ENCODE measurements at regions not wholly inside any gene's neighbourhood (a gene's known extent, or its start where the extent isn't known, plus 50 kb on each side); places are given as distances from the start of the nearest gene placed in this dataset.
"Not testable (repeated sequence)": the region's sequence is repeated elsewhere in the genome, so short reads cannot be mapped to it uniquely, and the experiment has no call there.

- H3K27ac Mint-ChIP-seq, result no peak overlapping the region
- no peak for TF ChIP-seq CTCF (IDR thresholded peaks at IDR 0.05)
- no peak for DNase-seq
- H3K4me3 Mint-ChIP-seq, result no peak overlapping the region
- H3K27me3 Mint-ChIP-seq (ENCODE audit: insufficient read depth), result no peaks in the 10 kb centered on the region; the same call in 1 of the 2 replicates
- H3K4me1 Mint-ChIP-seq (ENCODE audit: low read depth), result peaks cover 28% of the 10 kb centered on the region
- H3K9me3 Mint-ChIP-seq, result peaks cover 12% of the 10 kb centered on the region
- H3K36me3 Mint-ChIP-seq (ENCODE audit: low read depth), result peaks cover 10% of the 10 kb centered on the region
Measured at GRCh38 chr7:84735011-84735410, 451.8 kb downstream of the SEMA3D start.

- not testable (repeated sequence) for DNase-seq
- peaks cover 12% of the 10 kb centered on the region for H3K9me3 Mint-ChIP-seq
Measured at GRCh38 chr7:84733976-84734375, 452.9 kb downstream of the SEMA3D start.

GRCh38 chr7:84730864-84731263 is 456.0 kb downstream of the SEMA3D start:
- H3K27ac Mint-ChIP-seq; H3K4me3 Mint-ChIP-seq; DNase-seq; H3K27me3 Mint-ChIP-seq (ENCODE audit: insufficient read depth): not testable (repeated sequence)
- Mint-ChIP-seq H3K9me3 (peaks cover 32% of the 10 kb centered on the region), H3K4me1 (ENCODE audit: low read depth) (peaks cover 51% of the 10 kb centered on the region), H3K36me3 (ENCODE audit: low read depth) (peaks cover 34% of the 10 kb centered on the region)

More at GRCh38 chr7:84733976-84734375, 452.9 kb downstream of the SEMA3D start:
- not testable (repeated sequence) for H3K27ac Mint-ChIP-seq; H3K27me3 Mint-ChIP-seq (ENCODE audit: insufficient read depth); H3K4me3 Mint-ChIP-seq
- Mint-ChIP-seq H3K36me3 (ENCODE audit: low read depth) (peaks cover 10% of the 10 kb centered on the region), H3K4me1 (ENCODE audit: low read depth) (peaks cover 38% of the 10 kb centered on the region)

- Mint-ChIP-seq H3K27me3 (ENCODE audit: insufficient read depth) (no peaks in the 10 kb centered on the region; the same call in 1 of the 2 replicates), H3K4me1 (ENCODE audit: low read depth) (peaks cover 37% of the 10 kb centered on the region), H3K36me3 (ENCODE audit: low read depth) (peaks cover 50% of the 10 kb centered on the region), H3K27ac (peak overlapping the region; percentile 73), H3K9me3 (peaks cover 48% of the 10 kb centered on the region), H3K4me3 (no peak overlapping the region)
- DNase-seq, result peak; percentile 87
- no peak for TF ChIP-seq CTCF (IDR thresholded peaks at IDR 0.05)
Measured at GRCh38 chr7:84729284-84729683, 457.6 kb downstream of the SEMA3D start.

GRCh38 chr7:84722734-84723133 is 464.1 kb downstream of the SEMA3D start:
- DNase-seq, result no peak
- peak overlapping the region; percentile 93 for H3K27ac Mint-ChIP-seq
- no peaks in the 10 kb centered on the region for H3K27me3 Mint-ChIP-seq (ENCODE audit: insufficient read depth)
- H3K4me3 Mint-ChIP-seq, result no peak overlapping the region
- no peak for TF ChIP-seq CTCF (IDR thresholded peaks at IDR 0.05)
- peaks cover 43% of the 10 kb centered on the region for H3K9me3 Mint-ChIP-seq
- H3K36me3 Mint-ChIP-seq (ENCODE audit: low read depth), result peaks cover 56% of the 10 kb centered on the region
- H3K4me1 Mint-ChIP-seq (ENCODE audit: low read depth), result peaks cover 43% of the 10 kb centered on the region

GRCh38 chr7:84722086-84722485 is 464.8 kb downstream of the SEMA3D start:
- Mint-ChIP-seq H3K27me3 (ENCODE audit: insufficient read depth) (no peaks in the 10 kb centered on the region), H3K36me3 (ENCODE audit: low read depth) (peaks cover 56% of the 10 kb centered on the region), H3K4me3 (peak overlapping the region; percentile 45; the same call in 1 of the 2 replicates), H3K9me3 (peaks cover 39% of the 10 kb centered on the region), H3K4me1 (ENCODE audit: low read depth) (peaks cover 49% of the 10 kb centered on the region), H3K27ac (peak overlapping the region; percentile 93)
- TF ChIP-seq CTCF (IDR thresholded peaks at IDR 0.05), result no peak
- DNase-seq, result peak; percentile 68

All from HFFc6 (cell line).